GM18511 (cell line): ENCODE measurements at regions not wholly inside any gene's neighbourhood (a gene's known extent, or its start where the extent isn't known, plus 50 kb on each side); places are given as distances from the start of the nearest gene placed in this dataset.

ENCODE experiments used
- ATAC-seq: cut with Tn5 transposase; IDR thresholded peaks from one replicate; pipeline ENCODE4 v1.9.1; 2021; ENCODE audit warnings: mild to moderate bottlenecking, moderate library complexity; ENCODE audit not compliant: unreplicated experiment

DNA sequence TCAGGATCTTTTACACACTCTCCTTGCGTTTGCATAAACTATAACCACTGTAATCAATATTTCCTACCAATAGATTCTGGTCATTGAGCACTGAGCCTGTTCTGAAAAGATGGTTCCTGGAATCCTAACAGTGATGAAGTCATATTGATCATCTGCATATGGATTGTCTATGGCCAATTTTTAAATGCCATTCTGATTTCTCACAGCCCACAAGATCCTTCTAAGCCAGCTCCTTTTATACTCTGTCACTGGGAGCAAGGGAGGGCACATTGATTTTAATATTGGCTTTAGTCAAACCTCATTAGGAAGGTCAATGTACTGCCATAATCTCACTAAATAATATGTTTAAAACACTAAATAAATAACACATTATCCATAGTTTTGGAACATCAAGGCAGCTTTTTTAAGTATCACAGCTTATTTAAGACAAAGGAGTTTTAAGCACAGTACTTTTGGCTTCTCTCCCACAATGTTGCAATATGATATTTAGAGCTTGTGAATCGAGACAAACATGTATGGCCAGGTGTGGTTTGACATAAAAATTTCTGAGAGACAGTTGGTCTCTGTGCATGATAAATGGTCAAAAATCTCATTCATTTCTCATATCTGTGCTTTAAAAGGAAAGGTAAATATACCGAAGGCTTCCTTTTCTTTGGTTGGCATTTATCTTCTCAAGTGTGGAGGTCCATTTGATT lies 267.3 kb downstream of the MTX2 start:
- ATAC-seq = no peak

DNA sequence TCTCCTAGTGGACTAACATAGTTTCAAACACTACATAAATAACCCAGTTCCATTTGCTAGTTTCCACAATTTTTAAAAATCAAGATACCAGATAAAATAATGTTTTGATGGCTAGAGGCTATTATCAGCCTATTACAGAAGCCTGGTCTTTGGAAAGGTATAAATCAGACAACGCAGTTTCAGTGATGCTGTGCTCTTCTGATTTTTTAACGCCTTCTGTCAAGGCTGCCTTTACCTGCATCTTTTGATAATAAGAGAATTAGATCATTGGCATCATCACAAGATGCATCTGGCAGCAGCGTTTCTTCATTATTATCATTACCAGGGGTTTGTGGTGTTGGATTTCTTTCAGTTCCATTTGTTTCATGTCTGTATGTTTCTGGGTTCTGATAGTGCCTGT lies 268.7 kb downstream of the MTX2 start:
- ATAC-seq = no peak

DNA sequence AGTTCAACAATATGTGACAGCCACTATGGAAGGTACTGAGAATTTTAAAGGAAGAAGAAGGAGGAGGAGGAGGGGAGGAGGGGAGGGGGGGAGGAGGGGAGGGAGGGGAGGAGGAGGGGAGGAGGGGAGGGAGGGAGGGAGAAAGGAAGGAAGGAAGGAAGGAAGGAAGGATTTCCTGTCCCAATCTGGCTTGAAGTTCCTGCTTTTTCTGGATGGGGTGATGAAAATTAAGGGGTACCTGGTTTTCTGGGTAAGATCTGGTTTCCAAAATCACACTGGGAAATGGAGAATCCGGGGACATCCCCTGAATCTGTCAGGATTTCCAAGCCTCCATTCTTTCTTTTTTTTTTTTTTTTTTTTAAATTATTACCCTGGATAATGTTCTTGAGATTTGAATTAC lies 271.8 kb downstream of the MTX2 start:
- ATAC-seq = no peak

DNA sequence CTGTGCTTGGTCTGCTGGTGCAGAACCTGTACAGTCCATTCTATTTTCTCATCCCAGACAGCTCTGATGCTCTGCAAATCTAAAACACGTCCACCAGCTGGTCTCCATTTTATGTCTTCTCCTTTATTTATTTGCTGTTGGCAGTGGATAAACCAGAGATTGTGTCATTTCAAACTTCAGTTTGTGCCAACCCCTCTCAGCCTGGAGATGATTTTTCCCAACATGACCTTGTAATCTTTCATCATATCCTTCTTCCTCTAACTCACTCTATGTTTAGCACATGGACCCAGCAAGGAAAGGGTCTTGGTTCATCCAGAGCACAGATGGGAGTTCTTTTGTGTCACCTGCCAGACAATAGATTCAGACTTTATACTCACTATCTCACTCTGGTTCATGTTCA lies 273.2 kb downstream of the MTX2 start:
- no peak for ATAC-seq

DNA sequence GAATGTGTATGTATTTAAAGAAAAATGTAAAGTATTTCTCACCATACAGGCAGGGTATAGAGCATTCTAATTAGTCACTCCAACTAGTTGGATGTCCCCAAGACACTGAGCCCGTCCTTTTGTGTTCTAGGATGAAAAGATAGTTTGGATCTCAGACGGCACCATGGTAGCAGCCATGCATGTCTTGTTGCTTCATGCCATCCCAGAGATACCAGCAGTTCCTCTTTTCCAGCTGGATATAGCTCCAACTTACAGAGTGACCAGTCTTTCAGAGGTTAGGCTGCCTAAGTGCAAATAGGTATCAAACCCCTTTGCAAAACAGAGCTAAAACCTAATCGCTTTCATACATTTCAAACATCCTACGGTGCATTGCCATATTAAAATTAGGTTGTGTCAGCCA lies 275.3 kb downstream of the MTX2 start:
- ATAC-seq = no peak

DNA sequence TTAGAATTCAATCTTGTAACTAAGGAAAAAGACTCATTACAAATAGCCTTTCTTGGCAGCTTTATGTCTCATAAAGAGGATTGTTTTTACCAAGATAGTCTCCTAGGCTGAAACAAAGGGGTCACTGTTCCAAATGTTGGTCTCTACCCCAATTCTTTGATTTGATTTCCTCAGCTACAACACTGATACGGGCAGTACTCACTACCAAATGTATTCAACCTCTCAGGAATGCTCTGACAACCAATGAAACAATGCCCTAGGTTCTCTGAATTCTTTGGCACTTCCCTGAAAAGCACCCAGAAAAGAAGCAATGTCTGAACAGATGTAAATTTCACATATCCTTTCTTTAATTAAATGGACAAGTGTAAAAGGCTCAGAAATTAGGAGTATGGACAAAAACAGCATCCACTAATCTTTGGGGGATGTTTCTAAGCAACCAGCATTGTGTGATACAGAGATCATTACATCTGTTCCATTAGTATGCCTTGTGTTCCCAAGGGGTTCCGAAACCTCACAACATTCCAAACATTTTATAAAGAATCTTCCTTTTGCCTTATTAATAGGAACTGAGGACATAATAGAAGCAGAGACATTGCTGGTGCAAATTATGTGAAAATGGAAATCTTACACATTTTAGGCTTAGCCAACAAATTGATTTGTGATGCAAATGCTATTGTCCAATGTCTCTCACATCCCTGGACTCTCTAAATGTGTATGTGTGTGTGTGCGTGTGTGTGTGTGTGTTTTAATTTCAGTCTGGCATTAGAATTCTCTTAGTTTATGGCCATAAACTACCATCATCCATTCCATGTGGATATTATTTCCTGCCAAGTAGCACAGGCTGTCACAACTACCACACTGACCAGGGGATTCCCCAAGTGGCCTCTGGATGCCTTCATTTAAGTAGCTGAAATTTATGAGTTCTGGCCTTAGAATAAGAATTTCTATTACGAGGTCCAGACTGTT lies 276.0 kb downstream of the MTX2 start:
- no peak for ATAC-seq

DNA sequence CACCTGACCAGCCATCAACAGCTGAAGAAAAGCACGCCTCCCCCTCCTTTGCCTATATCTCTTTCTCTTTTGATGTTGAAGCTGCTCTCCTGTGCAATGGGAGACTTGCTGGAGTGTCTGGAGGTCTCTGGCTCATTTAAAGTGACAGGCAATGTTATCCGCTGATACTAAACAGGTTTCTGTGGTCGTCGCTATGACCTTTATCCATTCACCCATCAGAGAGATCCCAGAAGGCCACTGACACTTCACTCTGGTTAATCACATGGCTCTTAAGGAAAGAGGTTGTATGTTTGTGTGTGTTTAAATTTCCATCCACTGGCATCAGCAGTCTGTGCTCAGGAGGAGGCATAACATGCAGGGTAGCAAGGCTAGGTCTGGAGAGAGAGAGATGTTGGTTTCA lies 277.3 kb downstream of the MTX2 start:
- no peak for ATAC-seq

DNA sequence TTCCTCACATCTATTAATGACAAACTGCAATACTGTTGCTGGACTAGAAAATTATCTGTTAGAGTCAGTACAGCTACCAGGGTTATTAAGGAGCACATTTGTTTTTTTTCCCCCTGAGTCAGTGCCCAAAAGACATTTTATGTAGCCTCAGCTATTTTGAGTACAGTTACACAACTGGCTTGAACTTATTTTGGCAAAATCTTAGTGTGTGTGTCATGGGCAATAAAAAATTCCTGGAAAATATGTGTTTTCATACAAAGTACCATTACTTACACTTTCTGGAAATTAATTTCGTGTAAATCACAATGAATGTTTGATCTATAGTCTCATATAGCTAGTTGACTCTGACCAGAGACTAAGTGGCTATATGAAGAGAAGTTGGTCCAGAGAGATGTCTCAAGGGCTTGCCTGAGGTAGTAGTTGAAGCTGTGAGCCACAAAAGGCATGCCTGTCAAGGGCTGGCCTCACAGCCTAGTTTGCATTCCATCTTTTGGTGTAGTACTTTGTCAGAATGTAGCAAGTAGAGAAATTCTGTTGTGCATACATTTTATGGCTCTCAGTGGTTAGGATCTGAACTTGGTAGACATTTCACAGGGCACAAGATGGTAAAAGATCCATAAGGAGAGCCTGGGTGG lies 283.4 kb downstream of the MTX2 start:
- no peak for ATAC-seq

DNA sequence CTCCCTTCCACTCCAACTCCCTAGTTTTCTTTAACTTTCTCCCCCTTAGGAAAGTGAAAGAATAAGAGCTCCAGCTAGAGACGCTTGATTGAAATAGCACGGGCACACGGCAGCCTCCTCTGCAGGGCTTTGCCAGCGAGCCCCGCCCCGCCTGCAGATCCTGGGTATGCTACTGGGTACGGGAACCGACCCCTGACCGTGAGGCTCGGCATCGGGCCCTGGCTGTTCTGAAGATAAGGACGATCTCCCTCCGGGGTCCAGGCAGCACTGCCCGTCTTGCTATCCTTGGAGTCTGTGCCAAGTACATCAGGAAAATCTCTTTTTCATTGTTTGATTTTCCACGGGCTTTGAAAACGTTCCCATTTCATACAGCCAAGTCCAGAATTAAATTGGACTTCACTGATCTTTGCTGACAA lies 284.5 kb downstream of the MTX2 start:
- no peak for ATAC-seq

DNA sequence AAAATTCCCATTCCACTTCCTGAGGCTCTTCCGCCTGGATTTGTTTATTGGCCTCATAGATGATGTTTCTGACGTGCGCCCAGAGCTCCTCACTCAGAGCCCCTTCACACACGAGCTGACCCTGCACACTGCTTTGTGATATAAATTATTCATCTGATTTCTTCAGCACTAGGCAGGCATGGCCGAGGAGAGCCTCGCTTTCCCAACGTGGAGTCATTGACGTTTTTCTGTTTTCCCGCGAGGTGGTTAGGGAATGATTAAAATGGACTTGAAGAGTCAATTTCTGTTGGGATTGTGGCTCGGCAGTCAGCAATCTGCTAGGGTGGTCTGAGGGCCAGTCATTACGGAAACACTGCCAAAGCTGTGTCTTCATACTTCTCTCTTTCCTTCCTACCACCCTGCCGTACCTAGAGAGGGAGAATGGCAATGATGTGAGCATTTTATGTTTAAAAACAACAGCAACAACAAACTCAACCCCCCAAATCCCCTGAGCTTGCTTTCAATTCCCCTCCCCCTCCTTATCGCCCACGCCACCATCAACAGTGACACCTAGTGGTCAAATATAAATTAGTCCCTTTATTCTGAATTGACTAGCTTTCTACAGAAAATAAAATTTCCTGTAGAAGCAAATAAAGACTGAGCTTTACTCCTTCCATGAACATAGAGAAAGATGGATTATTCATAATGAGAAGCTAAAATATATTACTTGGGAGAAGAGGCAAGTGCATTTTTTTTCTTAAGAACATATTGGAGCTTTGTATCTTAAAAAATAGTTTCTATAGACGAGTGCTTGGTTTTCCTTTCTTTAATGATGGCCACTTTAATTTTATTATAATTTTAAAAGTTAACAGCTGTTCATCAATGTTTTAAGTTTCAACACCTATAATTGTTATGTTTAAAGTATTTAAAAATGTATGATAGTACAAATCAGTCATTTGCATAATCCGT lies 285.1 kb downstream of the MTX2 start:
- ATAC-seq = peak; percentile 57

DNA sequence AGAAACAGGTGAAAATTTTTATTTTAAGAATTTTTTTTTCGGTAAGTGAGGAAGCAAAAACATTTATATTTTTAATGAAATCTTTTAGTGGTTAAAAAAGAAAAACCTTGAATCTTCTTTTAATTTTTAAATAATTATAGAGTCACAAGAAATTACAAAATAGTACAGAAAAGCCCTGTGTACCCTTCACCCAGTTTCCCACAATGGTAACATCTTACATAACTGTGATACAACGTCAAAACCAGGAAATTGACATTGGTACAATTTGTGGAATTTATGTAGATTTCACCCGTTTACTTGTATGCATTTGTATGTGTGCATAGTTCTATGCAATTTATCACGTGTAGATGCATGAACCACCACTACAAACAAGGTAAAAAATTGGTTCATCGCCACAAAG lies 285.9 kb downstream of the MTX2 start:
- ATAC-seq = no peak

DNA sequence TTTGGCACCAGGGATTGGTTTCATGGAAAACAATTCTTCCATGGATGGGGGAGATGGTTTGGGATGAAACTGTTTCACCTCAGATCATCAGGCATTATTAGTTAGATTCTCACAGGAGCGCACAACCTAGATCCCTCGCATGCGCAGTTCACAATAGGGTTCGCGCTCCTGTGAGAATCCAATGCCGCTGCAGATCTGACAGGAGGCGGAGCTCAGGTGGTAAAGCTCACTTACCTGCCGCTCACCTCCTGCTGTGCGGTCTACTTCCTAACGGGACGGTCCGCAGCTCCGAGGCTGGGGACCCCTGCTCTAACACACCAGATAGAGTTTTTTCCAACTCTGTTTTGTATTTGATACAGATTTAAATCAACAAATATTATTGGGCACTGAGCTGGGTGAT lies 286.5 kb downstream of the MTX2 start:
- ATAC-seq = no peak

DNA sequence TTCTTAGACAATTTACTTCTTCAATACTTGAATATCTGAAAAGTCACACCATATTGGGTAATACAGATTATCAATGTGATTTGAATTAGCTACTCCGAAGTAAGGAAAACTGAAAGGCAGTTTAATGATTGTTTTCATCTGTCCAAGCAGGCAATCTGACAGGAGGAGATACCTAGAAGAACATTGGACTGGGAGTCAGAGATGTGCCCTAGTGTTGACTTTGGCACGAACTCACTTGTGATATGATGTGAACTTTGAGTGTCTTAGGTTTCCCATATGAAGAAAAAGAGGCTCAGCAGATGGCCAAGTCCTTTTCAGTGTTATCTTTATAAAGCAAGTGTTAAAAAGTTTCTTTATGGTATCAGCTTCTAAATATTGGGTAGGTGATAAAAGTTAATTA lies 287.1 kb downstream of the MTX2 start:
- no peak for ATAC-seq

DNA sequence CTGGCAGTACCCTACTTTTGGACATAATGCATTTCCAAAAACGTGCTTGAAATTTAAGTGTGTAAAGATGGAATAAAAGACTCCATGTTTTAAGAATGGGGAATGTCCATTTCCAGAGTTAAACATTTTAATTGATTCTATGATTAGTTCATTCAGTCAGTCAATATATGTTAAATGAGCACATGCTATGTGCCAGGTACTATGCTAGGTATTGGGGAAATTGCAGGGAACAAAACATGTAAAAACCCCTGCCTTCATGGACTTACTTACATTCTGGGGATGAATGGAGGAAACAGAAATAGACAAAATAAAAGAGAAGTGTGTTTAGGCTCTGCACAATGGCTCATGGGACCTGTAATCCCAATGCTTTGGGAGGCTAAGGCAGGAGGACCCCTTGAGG lies 288.6 kb downstream of the MTX2 start:
- no peak for ATAC-seq

DNA sequence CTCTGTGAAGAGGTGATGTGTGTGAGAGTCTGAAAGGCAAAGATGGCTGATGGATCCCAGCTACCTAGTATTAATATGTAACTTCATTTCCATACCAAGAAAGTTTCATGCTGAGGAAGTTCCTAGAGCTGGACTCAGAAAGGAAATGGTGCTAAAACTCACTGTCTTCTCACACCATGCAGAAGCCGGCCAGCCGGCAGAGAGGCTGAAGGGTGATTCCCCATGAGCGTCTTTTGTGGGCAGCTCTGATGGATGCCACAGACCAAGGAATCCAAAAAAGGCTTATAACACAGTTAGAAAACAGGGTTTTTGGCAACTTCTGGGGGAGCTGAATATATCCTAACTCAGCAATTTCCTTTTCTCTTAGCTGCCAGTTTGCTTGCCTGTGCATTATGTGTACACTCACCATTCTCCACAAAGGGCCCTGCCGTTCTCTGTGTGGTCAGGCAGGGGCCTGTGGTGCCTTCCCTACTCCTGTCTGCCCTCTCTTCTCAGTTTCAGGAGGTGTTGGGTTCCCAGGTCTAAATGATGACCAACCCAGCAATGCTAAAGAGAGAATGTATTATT lies 289.4 kb downstream of the MTX2 start:
- ATAC-seq = no peak

DNA sequence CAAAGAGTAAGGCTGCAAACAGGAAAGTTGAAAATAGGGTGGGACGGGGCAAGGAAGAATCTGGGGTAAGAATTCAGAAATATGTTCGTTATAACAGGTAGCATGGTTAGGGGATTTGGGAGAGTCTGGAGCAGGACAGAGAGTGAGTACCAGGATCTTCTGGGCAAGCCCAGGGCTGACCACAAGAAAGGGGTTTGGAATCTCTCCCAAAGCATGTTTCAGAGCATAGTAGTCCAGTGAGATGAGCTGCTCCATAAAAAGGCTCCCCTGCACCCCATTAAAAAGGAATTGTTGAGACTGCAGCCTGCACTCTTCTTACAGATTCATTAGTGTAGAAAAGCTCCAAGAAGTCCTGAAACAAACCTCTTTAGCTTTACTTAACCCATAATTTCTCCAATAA lies 291.1 kb downstream of the MTX2 start:
- no peak for ATAC-seq

DNA sequence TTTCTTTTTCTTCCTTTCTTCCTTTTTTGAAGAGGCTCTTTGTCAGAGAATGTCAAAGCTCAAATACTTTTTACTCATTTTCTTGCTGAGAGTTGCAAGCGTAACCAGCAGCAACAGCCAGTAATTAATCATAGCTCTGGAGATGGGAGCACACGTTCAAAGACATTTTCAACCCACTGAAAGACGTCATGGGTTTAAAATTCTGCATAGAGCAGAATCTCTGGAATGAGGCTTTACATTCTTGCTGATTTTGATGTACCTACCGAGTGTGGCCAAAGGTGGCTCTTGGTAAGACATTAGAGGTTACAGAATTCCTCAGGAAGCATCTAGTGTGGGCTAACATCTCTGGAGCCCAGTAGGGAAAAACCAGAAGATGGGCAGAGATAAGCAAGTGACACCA lies 292.5 kb downstream of the MTX2 start:
- no peak for ATAC-seq

DNA sequence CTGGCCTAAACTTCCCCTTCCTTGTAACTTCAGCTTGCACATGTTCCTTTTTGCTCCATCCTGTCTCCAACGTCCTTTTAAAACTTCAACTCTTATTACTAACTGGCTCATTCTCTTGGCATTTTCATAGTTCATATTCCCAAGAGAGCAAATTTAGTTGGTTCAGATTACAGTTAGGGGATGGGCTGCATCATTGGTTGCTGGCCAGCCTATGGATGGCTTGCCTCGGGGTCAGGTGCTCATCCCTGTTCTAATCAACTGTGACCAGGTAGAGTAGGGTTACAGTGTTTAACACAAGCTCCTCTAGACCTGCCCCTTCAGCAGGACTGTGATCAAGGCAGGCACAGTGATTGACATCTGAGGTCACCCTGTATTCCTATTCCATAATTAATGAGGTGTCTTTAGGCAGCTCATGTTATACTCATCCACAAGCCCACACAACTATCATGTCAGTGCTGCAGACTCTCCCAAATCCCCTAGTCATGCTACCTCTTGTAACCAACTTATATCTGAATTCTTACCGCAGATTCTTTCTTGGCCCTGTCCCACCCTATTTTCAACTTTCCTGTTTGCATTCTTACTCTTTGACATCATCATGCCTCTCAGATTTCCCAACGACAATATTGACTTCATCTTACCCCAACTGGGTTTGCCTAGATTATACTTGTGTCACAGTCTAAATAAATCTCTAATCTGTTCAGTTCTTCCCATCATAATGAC lies 293.3 kb downstream of the MTX2 start:
- ATAC-seq = no peak

DNA sequence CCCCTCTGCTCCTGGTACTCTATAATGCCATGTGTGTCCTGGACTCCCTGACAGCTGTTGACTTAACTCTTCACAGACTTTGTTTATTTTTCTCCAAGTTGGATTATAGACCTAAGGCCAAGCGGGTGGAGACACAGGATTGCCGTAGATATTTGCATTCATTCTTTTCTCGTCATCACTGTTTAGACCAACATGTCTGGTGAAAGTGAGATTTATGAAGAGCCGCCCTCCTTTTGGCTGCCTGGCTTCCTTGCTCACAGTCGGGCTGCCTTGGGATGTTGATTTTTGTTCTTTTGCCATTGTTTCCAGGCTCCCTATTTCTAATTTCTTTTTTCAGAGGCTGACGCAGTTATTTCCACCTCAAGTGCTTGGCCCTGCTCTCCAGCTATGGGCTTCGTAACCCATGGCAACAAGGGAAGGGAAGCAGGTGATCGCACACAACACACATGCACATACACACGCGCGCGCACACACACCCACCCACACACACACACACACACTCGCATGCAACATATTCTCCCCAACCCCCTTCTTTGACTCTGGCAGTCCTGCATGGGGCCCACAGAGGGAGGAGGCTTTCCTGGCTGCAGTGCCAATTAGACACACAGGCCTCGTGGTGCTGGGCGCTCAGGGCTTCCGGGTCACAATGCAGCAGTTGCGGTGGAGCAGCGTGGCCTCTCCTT lies 296.5 kb downstream of the MTX2 start:
- ATAC-seq = no peak
